ENCODE measurements at regions not wholly inside any gene's neighbourhood (a gene's known extent, or its start where the extent isn't known, plus 50 kb on each side); places are given as distances from the start of the nearest gene placed in this dataset.

GRCh38 chr15:95470997-95471689 is 859.4 kb upstream of the NR2F2 start:
- CTCF ChIA-PET: no interaction called here
- POLR2A ChIA-PET: interaction anchor here (0.7 kb wide), 2 partner anchors 14 to 206 kb away, joined by 3 read pairs; no protein-coding TSS in a partner anchor
- Mint-ChIP-seq H3K27me3 (ENCODE audit: insufficient read depth, unreplicated experiment) (no peaks in the 10 kb centered on the region), H3K4me1 (ENCODE audit: insufficient read depth, unreplicated experiment) (no peaks in the 10 kb centered on the region), H3K36me3 (ENCODE audit: insufficient read depth, unreplicated experiment) (no peaks in the 10 kb centered on the region), H3K27ac (ENCODE audit: low read depth, unreplicated experiment) (no peak overlapping the region), H3K9me3 (ENCODE audit: unreplicated experiment) (no peaks in the 10 kb centered on the region), H3K4me3 (ENCODE audit: unreplicated experiment) (no peak overlapping the region)
- BruUV-seq (replicated peaks): no TSS peak
- no peak for TF ChIP-seq CTCF (IDR thresholded peaks at IDR 0.05; ENCODE audit: unreplicated experiment)
- intact Hi-C loops (cut with micrococcal nuclease): no loop called here
- no peak for DNase-seq (ENCODE audit: unreplicated experiment)

- H3K9me3 Mint-ChIP-seq (ENCODE audit: unreplicated experiment): no peaks in the 10 kb centered on the region
- ChIA-PET POLR2A (interaction anchor here (0.7 kb wide), 2 partner anchors 14 to 206 kb away, joined by 3 read pairs; no protein-coding TSS in a partner anchor), CTCF (no interaction called here)
- TF ChIP-seq CTCF (IDR thresholded peaks at IDR 0.05; ENCODE audit: unreplicated experiment): no peak
- H3K4me1 Mint-ChIP-seq (ENCODE audit: insufficient read depth, unreplicated experiment): no peaks in the 10 kb centered on the region
- DNase-seq (ENCODE audit: unreplicated experiment): no peak
- no TSS peak for BruUV-seq (replicated peaks)
- H3K4me3 Mint-ChIP-seq (ENCODE audit: unreplicated experiment): no peak overlapping the region
- H3K27me3 Mint-ChIP-seq (ENCODE audit: insufficient read depth, unreplicated experiment): no peaks in the 10 kb centered on the region
- intact Hi-C loops (cut with micrococcal nuclease): no loop called here
- no peak overlapping the region for H3K27ac Mint-ChIP-seq (ENCODE audit: low read depth, unreplicated experiment)
- H3K36me3 Mint-ChIP-seq (ENCODE audit: insufficient read depth, unreplicated experiment): no peaks in the 10 kb centered on the region
These were observed 858.8 kb upstream of the NR2F2 start for GRCh38 chr15:95471690-95472086.

GRCh38 chr15:95475067-95475466 is 855.4 kb upstream of the NR2F2 start:
- CTCF ChIA-PET: interaction anchor here (0.6 to 1.1 kb wide), 2 partner anchors 9 to 1862 kb away, joined by 3 to 5 read pairs; no protein-coding TSS in a partner anchor
- no peaks in the 10 kb centered on the region for H3K27me3 Mint-ChIP-seq (ENCODE audit: insufficient read depth, unreplicated experiment)
- no peaks in the 10 kb centered on the region for H3K36me3 Mint-ChIP-seq (ENCODE audit: insufficient read depth, unreplicated experiment)
- no peak for TF ChIP-seq CTCF (IDR thresholded peaks at IDR 0.05; ENCODE audit: unreplicated experiment)
- no peaks in the 10 kb centered on the region for H3K4me1 Mint-ChIP-seq (ENCODE audit: insufficient read depth, unreplicated experiment)
- POLR2A ChIA-PET: no interaction called here
- no peak overlapping the region for H3K4me3 Mint-ChIP-seq (ENCODE audit: unreplicated experiment)
- intact Hi-C loops (cut with micrococcal nuclease): no loop called here
- DNase-seq (ENCODE audit: unreplicated experiment): no peak
- no peaks in the 10 kb centered on the region for H3K9me3 Mint-ChIP-seq (ENCODE audit: unreplicated experiment)
- no peak overlapping the region for H3K27ac Mint-ChIP-seq (ENCODE audit: low read depth, unreplicated experiment)
- BruUV-seq (replicated peaks): no TSS peak

- CTCF ChIA-PET: interaction anchor here (0.8 kb wide), 1 partner anchor 365 kb away, joined by 3 read pairs; no protein-coding TSS in a partner anchor
- H3K36me3 Mint-ChIP-seq (ENCODE audit: insufficient read depth, unreplicated experiment): no peaks in the 10 kb centered on the region
- H3K27me3 Mint-ChIP-seq (ENCODE audit: insufficient read depth, unreplicated experiment): no peaks in the 10 kb centered on the region
- H3K27ac Mint-ChIP-seq (ENCODE audit: low read depth, unreplicated experiment): no peak overlapping the region
- TF ChIP-seq CTCF (IDR thresholded peaks at IDR 0.05; ENCODE audit: unreplicated experiment): no peak
- no peak for DNase-seq (ENCODE audit: unreplicated experiment)
- intact Hi-C loops (cut with micrococcal nuclease): no loop called here
- BruUV-seq (replicated peaks): no TSS peak
- no peaks in the 10 kb centered on the region for H3K4me1 Mint-ChIP-seq (ENCODE audit: insufficient read depth, unreplicated experiment)
- no peak overlapping the region for H3K4me3 Mint-ChIP-seq (ENCODE audit: unreplicated experiment)
- H3K9me3 Mint-ChIP-seq (ENCODE audit: unreplicated experiment): peaks cover 1% of the 10 kb centered on the region
- POLR2A ChIA-PET: interaction anchor here (0.6 kb wide), 1 partner anchor 370 kb away, joined by 3 read pairs; no protein-coding TSS in a partner anchor
These were observed 851.2 kb upstream of the NR2F2 start for GRCh38 chr15:95479308-95479707.

All from MCF 10A (cell line).